GM10266 (cell line): ENCODE measurements at regions not wholly inside any gene's neighbourhood (a gene's known extent, or its start where the extent isn't known, plus 50 kb on each side); places are given as distances from the start of the nearest gene placed in this dataset.
"Not testable (repeated sequence)": the region's sequence is repeated elsewhere in the genome, so short reads cannot be mapped to it uniquely, and the experiment has no call there.

Experiments
- DNase-seq: peaks from one replicate; pipeline ENCODE4 v3.0.0; 2012; ENCODE audit errors: extremely low spot score
- TF ChIP-seq, protein P1 (sequence below): IDR thresholded peaks from 2 replicates; pipeline ENCODE4 v1.5.1; 2012; ENCODE audit warnings: mild to moderate bottlenecking, low read depth; ENCODE audit not compliant: control insufficient read depth, insufficient read depth; ENCODE audit errors: missing control alignments

DNA sequence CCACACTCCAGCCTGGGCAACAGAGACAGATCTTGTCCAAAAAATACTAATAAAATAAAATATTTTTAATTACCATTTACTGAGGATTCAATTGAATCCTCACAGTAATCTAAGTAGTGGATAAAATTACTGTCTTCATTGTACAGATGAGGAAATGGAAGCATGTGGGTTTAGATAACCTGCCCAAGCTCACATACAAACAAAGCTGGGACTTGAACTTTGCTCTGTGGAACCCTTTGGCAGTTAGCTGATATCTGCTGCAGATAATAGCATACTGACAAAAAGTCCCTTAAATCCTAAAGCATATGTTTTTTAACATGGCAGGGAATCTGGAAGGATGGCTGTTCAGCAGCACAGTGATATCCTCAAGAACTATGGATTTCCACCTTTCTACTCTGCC is 130.9 kb upstream of the MROH9 start:
- no peak for DNase-seq

DNA sequence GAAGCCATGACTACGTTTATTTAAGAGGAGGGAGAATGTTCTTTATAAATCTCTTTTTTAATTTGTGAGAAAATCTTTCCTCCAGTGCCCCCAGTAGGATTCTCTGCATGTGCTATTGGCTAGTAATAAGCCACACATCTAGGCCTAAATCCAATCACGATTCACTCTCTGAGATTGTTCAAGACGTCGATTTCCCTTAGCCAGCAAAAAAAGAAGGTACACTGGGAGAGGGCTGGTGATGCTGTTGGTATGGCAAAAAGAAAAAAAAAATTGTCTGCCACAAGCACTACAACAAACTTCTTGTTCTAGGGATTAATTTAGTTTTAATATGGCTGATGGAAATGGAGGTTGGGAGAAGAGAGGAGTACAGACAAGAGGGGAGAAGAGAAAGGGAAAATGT is 130.5 kb upstream of the MROH9 start:
- DNase-seq = no peak
- TF ChIP-seq, protein P1, sequence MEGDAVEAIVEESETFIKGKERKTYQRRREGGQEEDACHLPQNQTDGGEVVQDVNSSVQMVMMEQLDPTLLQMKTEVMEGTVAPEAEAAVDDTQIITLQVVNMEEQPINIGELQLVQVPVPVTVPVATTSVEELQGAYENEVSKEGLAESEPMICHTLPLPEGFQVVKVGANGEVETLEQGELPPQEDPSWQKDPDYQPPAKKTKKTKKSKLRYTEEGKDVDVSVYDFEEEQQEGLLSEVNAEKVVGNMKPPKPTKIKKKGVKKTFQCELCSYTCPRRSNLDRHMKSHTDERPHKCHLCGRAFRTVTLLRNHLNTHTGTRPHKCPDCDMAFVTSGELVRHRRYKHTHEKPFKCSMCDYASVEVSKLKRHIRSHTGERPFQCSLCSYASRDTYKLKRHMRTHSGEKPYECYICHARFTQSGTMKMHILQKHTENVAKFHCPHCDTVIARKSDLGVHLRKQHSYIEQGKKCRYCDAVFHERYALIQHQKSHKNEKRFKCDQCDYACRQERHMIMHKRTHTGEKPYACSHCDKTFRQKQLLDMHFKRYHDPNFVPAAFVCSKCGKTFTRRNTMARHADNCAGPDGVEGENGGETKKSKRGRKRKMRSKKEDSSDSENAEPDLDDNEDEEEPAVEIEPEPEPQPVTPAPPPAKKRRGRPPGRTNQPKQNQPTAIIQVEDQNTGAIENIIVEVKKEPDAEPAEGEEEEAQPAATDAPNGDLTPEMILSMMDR = no peak

More for the DNA sequence above, 130.9 kb upstream of the MROH9 start:
- TF ChIP-seq, protein P1 = no peak

DNA sequence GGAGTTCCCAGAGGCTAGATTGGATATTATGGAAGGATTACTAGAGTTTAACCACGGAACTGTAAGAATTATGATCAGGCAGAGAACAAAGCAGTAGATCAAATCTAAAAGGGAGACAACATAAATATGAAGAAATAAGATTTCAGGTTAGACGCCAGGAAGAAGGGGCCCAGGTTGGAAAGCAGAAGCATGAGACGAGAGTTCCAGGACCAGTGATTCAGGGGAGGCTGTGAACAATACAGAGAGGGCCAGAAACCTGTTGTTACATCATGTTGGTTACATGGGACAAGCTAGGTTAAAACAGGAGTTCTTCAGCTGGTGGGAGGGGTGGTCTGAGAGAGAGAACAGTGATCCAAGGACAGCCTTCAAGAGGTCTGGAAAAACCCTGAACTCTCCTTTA is 128.4 kb upstream of the MROH9 start:
- DNase-seq = no peak
- TF ChIP-seq, protein P1 = no peak

DNA sequence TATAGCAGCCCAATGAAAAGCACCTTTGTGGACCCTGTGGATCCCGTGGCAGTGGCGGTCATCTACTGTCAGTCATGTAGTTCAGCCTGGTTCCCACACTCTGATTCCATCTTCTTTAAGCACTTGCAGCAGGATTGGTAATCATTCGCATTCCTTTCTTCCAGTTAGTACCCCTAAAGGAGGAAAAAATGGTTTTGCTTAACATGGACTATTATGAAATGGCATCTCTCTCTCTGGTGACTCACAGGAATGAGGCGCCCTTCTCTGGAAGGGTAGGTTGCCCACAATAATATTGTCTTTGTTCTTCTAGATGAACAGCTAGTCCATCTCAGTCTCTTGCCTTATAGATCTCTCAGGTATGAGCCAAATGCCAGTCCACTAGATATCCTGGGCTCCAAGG is 127.9 kb upstream of the MROH9 start:
- no peak for DNase-seq
- TF ChIP-seq, protein P1 = no peak

DNA sequence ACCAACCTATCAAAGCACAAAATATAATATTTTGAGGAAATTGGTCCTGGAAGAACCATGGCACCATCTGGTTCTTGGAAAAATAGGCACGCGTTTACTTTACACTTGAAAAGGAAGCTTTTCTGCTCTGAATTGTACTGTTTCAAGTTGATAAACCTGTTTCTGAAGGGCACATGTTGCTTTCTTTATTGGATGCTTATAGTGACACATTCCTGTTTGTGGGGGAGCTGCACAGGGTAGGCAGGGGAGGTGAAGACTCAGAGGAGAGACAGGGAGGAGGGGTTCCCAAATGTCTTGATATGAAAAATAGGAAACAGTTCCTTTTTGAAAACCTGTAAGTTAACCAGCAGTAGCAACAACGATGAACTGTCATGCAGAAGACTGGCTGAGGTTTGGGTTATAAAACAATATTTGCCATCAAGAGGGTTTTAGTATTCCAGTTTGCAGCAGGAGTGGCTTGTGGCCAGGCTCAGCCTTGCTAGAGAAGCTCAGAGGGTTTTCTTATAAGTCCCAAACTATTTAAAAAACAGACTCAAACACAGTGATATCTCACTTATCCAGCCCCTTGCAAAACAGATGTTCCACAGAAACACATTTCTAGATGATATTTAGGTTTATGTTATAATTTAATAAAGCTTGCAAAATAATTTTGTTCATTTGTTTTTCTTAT is 127.0 kb upstream of the MROH9 start:
- DNase-seq = no peak
- TF ChIP-seq, protein P1 = no peak

DNA sequence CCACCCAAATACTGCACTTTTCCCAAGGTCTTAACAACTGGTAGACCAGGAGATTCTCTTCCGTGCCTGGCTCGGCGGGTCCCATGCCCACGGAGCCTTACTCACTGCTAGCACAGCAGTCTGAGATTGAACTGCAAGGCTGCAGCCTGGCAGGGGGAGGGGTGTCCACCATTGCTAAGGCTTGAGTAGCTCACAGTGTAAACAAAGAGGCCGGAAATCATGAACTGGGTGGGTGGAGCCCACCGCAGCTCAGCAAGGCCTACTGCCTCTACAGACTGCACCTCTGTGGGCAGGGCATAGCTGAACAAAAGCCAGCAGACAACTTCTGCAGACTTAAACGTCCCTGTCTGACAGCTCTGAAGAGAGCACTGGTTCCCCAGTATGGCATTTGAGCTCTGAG is 124.3 kb upstream of the MROH9 start:
- DNase-seq = not testable (repeated sequence)

DNA sequence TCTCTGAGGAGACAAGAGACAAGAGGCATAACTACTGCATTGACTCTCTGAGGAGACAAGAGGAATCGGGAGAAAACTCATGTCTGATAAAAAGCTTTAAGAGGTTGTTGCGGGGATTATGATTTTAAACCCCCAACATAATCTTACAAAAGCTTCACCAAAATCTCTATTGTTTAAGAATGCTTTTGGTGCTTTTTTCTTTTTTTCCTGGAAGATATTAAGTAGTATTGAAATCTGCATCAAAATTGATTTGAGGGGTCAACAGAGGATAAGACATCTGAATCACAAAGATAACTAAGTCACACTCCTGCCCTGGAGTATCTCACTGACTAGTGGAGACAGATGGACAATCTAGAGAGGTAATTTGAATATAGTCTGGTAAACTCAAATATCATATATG is 115.6 kb upstream of the MROH9 start:
- TF ChIP-seq, protein P1 = no peak
- no peak for DNase-seq

DNA sequence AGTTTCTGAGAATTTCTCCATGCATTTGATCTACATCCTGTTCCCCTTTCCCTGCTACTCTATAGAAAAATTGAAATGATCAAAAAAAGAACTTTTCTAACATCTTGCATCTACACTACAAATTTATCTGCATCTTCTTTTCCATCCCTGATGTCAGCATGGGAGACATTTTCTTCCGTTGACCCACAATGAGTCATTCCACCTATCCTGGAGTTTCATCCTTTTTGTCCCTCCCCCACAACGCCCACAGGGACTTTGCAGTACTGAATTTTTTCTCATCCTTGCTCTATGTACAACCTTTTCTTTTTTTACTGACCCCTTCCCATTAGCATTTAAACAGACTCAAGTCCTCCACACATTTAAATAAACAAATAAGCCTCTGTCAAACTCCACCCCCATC is 112.2 kb upstream of the MROH9 start:
- DNase-seq = no peak
- TF ChIP-seq, protein P1 = no peak
